ENCODE measurements at regions not wholly inside any gene's neighbourhood (a gene's known extent, or its start where the extent isn't known, plus 50 kb on each side); places are given as distances from the start of the nearest gene placed in this dataset.

GRCh38 chr2:111716905-111717775, 166.9 kb downstream of the ANAPC1 start:
- TF ChIP-seq, protein P1, sequence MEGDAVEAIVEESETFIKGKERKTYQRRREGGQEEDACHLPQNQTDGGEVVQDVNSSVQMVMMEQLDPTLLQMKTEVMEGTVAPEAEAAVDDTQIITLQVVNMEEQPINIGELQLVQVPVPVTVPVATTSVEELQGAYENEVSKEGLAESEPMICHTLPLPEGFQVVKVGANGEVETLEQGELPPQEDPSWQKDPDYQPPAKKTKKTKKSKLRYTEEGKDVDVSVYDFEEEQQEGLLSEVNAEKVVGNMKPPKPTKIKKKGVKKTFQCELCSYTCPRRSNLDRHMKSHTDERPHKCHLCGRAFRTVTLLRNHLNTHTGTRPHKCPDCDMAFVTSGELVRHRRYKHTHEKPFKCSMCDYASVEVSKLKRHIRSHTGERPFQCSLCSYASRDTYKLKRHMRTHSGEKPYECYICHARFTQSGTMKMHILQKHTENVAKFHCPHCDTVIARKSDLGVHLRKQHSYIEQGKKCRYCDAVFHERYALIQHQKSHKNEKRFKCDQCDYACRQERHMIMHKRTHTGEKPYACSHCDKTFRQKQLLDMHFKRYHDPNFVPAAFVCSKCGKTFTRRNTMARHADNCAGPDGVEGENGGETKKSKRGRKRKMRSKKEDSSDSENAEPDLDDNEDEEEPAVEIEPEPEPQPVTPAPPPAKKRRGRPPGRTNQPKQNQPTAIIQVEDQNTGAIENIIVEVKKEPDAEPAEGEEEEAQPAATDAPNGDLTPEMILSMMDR (IDR thresholded peaks at IDR 0.05; ENCODE audit: poor library complexity) = no peak
- TF ChIP-seq EZH2 (IDR thresholded peaks at IDR 0.05; ENCODE audit: borderline replicate concordance) = no peak
- no peak for TF ChIP-seq EZH2phosphoT487 (IDR thresholded peaks at IDR 0.05; ENCODE audit: low read depth, severe bottlenecking, unreplicated experiment)
